ENCODE measurements at regions not wholly inside any gene's neighbourhood (a gene's known extent, or its start where the extent isn't known, plus 50 kb on each side); places are given as distances from the start of the nearest gene placed in this dataset.

DNA sequence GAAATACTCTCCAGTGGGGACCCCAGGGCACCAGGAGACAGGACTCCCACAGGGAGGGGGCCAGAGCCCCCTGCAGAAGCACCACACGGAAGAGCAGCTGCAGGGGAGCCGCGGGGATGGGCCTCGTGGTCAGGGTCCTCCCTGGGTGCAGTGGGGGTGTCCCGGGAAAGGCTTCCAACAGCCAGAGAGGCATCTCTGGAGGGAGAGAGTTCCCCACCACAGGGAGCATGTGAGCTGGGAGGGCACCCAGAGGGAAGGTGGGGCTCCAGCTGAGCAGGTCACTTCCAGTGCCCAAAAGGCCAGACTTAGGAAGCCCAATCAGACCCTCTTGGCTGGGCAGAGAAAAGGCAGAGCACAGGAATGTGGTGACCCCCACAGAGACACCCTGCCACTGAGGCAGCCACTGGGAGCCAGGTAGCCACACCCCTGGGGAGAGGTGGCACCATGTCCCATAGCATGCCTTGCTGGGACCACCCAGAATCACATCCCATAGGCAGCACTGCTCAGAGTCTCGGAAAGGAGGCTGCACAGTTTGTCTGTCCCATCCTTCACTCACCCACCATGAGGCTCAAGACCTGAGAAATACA is 49.9 kb upstream of the LMO1 start:
- Mint-ChIP-seq H3K9me3 (no peaks in the 10 kb centered on the region), H3K27me3 (no peaks in the 10 kb centered on the region), H3K4me1 (no peaks in the 10 kb centered on the region), H3K36me3 (ENCODE audit: low read depth) (no peaks in the 10 kb centered on the region), H3K27ac (no peak overlapping the region), H3K4me3 (no peak overlapping the region)
- no peak for ATAC-seq (replicated peaks)

All from activated T-helper 17 cell treated with anti-CD3 and anti-CD28 coated beads, Interleukin-2, amount 50 U/mL, for 72 hours (primary cell).